Heart left ventricle (tissue), 13 donors: ENCODE measurements at regions not wholly inside any gene's neighbourhood (a gene's known extent, or its start where the extent isn't known, plus 50 kb on each side); places are given as distances from the start of the nearest gene placed in this dataset.

Source experiments
- CTCF ChIP-seq, 12 donors: fragments of 200-600 bp; sonication (generic) in 4 of 12; IDR thresholded peaks; one replicate each; pipeline versions ENCODE4 v1.5.0 to v1.8.0; 2018 to 2022; ENCODE audit warnings: antibody characterized with exemption in 12 of 12, mild to moderate bottlenecking in 5 of 12
- POLR2A ChIP-seq, 2 donors: fragments of 450-650 bp; IDR thresholded peaks; one replicate each; pipeline ENCODE4 v1.6.1; 2017; ENCODE audit warnings: antibody characterized with exemption in 2 of 2, mild to moderate bottlenecking in 2 of 2, moderate library complexity in 2 of 2
- donor health status: ischemic (EF 13 %, LVEDD 7.1; RV severe dilation, severe dysfunction).
- donor health status: DM: no; HTN: yes; CAD: no.
- donor health status: DM: no; HTN: no; CAD: no.
- donor health status: ischemic (EF 25% LVEDD 6.9; RV normal size, moderate dysfunction).
- donor health status: ischemic (EF 25% LVEDD 5.7; RV mildly dilated, moderate dysfunction).
- donor health status: ischemic (EF 35%, LVEDD 5.7; RV mildly dilated, moderate dysfunction).
- donor health status: nonischemic (EF 11% LVEDD 7.7; RV severe dilation, severe dysfunction).
- donor health status: DM: yes; HTN: yes; CAD: no.
- donor health status: PGD.
- donor health status: ischemic (EF 29% LVEDD 5.4; RV normal size, mild dysfunction).
- donor health status: nonischemic (EF 23%, LVEDD 6.1; RV moderate dilation, normal function).

GRCh38 chr16:35868630-35869029 lies 2409.2 kb downstream of the TP53TG3F start:
- TF ChIP-seq CTCF (IDR thresholded peaks at IDR 0.05) (no peak), POLR2A (IDR thresholded peaks at IDR 0.05) (no peak)
